Breast epithelium (tissue), 3 donors: ENCODE measurements at regions not wholly inside any gene's neighbourhood (a gene's known extent, or its start where the extent isn't known, plus 50 kb on each side); places are given as distances from the start of the nearest gene placed in this dataset.

ENCODE experiments used
- POLR2A ChIP-seq: fragments of 450-650 bp; IDR thresholded peaks from one replicate; pipeline ENCODE4 v1.6.1; 2016; ENCODE audit warnings: antibody characterized with exemption, mild to moderate bottlenecking, moderate library complexity
- TF ChIP-seq, protein P1 (sequence below), 3 donors: fragments of 450-650 bp; IDR thresholded peaks; one replicate each; pipeline ENCODE4 v1.5.1; 2016 to 2017; ENCODE audit warnings: antibody characterized with exemption in 3 of 3, mild to moderate bottlenecking in 3 of 3, moderate library complexity in 3 of 3

DNA sequence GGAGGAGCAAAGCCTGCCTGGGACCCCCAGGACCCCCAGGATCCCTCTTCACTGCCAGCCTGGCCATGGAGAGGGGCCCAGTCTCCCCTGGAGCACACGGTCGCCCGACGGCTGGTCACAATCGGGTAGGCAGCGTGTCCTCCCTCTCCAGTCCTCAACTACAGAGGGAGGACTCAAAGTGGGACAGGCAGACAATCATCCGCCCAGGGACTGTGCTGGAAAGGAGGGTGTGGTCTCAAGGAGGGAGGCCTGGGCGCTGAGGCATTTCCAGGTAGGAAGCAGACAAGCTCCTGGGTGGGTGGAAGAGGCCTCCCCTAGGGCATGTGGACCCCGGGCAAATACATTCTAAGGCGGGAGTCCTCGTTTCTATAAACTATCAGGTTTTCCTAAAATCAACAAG is 93.2 kb upstream of the ADAMTS2 start:
- TF ChIP-seq POLR2A, result no peak
- TF ChIP-seq, protein P1, sequence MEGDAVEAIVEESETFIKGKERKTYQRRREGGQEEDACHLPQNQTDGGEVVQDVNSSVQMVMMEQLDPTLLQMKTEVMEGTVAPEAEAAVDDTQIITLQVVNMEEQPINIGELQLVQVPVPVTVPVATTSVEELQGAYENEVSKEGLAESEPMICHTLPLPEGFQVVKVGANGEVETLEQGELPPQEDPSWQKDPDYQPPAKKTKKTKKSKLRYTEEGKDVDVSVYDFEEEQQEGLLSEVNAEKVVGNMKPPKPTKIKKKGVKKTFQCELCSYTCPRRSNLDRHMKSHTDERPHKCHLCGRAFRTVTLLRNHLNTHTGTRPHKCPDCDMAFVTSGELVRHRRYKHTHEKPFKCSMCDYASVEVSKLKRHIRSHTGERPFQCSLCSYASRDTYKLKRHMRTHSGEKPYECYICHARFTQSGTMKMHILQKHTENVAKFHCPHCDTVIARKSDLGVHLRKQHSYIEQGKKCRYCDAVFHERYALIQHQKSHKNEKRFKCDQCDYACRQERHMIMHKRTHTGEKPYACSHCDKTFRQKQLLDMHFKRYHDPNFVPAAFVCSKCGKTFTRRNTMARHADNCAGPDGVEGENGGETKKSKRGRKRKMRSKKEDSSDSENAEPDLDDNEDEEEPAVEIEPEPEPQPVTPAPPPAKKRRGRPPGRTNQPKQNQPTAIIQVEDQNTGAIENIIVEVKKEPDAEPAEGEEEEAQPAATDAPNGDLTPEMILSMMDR (IDR thresholded peaks at IDR 0.05), result no peak
